PFSK-1 (cell line): ENCODE measurements at regions not wholly inside any gene's neighbourhood (a gene's known extent, or its start where the extent isn't known, plus 50 kb on each side); places are given as distances from the start of the nearest gene placed in this dataset.

Source experiments
- FOXP2 ChIP-seq: optimal IDR thresholded peaks from 2 replicates; pipeline ENCODE3; 2011; ENCODE audit warnings: borderline replicate concordance, control low read depth, inconsistent platforms; ENCODE audit not compliant: insufficient read depth; ENCODE audit errors: extremely low read length, extremely low read depth
- POLR2AphosphoS5 ChIP-seq: IDR thresholded peaks from 2 replicates; pipeline ENCODE4 v1.6.1; 2012; ENCODE audit warnings: low read depth, mild to moderate bottlenecking, control low read depth, low read length, moderate library complexity
- SIN3A ChIP-seq: IDR thresholded peaks from 2 replicates; pipeline ENCODE4 v1.6.1; 2012; ENCODE audit warnings: mild to moderate bottlenecking, low read length, moderate library complexity, borderline replicate concordance; ENCODE audit not compliant: insufficient read depth
- TAF1 ChIP-seq: IDR thresholded peaks from 2 replicates; pipeline ENCODE4 v1.6.1; 2012; ENCODE audit warnings: low read length, control low read depth, borderline replicate concordance; ENCODE audit not compliant: insufficient read depth
- TF ChIP-seq, protein P1 (sequence below), 2 experiments: IDR thresholded peaks; 2 replicates each; pipeline versions ENCODE4 v1.6.1 to v1.8.0; 2011 to 2012; ENCODE audit warnings: low read depth in 2 of 2, low read length in 2 of 2, control low read depth in 1 of 2, inconsistent platforms in 1 of 2, mild to moderate bottlenecking in 1 of 2, moderate library complexity in 1 of 2; ENCODE audit not compliant: insufficient read depth in 1 of 2

GRCh38 chr10:118953598-118954393, 75.7 kb upstream of the NANOS1 start:
- TF ChIP-seq, protein P1, sequence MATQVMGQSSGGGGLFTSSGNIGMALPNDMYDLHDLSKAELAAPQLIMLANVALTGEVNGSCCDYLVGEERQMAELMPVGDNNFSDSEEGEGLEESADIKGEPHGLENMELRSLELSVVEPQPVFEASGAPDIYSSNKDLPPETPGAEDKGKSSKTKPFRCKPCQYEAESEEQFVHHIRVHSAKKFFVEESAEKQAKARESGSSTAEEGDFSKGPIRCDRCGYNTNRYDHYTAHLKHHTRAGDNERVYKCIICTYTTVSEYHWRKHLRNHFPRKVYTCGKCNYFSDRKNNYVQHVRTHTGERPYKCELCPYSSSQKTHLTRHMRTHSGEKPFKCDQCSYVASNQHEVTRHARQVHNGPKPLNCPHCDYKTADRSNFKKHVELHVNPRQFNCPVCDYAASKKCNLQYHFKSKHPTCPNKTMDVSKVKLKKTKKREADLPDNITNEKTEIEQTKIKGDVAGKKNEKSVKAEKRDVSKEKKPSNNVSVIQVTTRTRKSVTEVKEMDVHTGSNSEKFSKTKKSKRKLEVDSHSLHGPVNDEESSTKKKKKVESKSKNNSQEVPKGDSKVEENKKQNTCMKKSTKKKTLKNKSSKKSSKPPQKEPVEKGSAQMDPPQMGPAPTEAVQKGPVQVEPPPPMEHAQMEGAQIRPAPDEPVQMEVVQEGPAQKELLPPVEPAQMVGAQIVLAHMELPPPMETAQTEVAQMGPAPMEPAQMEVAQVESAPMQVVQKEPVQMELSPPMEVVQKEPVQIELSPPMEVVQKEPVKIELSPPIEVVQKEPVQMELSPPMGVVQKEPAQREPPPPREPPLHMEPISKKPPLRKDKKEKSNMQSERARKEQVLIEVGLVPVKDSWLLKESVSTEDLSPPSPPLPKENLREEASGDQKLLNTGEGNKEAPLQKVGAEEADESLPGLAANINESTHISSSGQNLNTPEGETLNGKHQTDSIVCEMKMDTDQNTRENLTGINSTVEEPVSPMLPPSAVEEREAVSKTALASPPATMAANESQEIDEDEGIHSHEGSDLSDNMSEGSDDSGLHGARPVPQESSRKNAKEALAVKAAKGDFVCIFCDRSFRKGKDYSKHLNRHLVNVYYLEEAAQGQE (IDR thresholded peaks at IDR 0.05; ENCODE audit: insufficient read depth in 1 of 2, low read depth in 2 of 2, low read length in 2 of 2) = no peak
- no peak for TF ChIP-seq SIN3A
- no peak for TF ChIP-seq POLR2AphosphoS5
- TF ChIP-seq TAF1 = no peak
- TF ChIP-seq FOXP2 = no peak

DNA sequence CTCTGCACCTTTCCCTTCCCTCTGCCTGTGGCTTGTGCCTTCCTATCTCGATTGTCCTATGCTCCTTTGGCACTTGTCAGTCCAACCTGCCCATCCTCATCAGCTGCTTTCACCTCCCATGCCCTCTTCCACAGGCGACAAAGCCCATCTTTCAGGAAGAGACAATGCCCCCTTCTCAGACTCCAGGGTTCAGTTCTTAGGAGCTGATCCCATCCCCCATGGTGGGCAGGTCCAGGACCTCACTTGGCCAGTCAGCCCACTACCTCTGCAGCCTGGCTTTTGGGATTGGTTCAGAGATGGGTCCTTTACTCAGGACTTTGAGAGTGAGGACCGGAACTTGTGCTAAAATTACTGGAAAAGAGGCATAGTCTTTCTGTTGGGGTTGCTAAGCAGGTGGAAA, 74.0 kb upstream of the NANOS1 start:
- TF ChIP-seq TAF1 (no peak), FOXP2 (no peak), SIN3A (no peak), POLR2AphosphoS5 (no peak)
- TF ChIP-seq, protein P1 (IDR thresholded peaks at IDR 0.05; ENCODE audit: insufficient read depth in 1 of 2, low read depth in 2 of 2, low read length in 2 of 2) = no peak

DNA sequence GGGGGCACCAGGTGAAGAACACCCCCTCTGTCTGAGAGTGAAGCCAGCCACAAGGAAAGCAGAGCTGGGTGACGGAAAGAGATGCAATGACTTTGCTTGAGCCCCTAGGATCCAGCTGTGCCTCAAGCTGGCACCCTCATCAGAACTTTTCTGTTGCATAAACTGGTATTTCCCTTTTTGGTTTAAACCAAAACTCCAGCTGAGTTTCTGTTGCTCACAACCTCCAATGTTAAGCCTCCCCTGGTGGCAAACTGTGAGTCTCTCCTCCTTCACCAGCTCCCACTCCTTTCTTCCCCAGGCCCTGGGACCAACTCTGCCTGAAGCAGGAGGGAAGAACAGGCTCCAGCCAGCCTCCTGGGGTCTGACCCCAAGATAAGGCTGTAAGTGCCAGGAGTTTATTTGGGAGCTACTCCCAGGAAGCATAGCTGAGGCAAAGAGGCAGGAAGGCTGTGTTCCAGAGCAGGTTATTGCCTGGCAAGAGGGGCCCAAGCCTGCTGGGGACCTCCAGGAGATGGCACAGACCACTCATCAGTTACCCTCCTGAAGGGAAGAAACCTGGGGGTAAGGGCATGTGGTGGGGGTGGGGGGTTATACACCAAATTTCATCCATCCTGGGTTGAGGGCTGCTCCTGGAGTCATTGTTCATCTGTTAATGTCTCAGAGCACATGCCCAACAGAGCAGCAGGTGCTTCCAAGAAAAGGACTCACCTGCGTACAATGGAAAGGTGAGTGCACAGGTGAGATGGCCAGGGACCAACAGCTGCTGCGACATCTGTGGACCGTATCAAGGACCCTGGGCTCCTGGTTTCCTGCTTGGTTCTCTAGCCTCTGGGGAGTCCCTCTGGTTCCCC, 73.3 kb upstream of the NANOS1 start:
- TF ChIP-seq, protein P1 (IDR thresholded peaks at IDR 0.05; ENCODE audit: insufficient read depth in 1 of 2, low read depth in 2 of 2, low read length in 2 of 2) = no peak
- TF ChIP-seq FOXP2 (no peak), TAF1 (no peak)

DNA sequence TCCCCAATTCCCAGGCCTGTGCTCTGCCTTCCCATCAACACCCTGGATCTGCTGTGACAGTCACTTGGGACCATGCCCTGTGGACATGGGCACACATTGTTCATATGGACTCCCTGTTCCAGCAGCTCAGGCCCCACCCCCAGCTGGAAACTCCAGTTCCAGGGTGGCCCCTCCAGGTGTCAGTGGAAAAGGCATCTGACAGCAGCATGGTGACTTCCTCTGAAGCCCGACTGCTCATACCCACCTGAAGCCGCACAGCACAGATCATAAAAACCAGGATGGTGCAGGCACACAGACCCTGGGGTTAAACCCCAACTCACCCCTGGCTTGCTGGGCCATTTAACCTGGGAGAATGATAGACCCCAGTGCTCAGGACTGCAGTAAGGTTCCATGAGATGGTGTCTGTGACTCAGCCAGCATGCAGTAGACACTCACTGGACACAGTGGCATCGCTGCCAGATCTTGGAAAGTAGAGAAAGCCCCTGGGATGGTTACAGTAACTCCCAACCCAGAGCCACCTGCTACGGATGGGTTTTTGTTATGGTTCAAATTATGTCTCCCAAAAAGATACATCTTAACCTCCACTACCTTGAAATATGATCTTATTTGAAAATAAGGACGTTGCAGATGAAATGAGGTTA, 72.6 kb upstream of the NANOS1 start:
- TF ChIP-seq, protein P1 (IDR thresholded peaks at IDR 0.05; ENCODE audit: insufficient read depth in 1 of 2, low read depth in 2 of 2, low read length in 2 of 2) = no peak
- TF ChIP-seq SIN3A (no peak), FOXP2 (no peak), TAF1 (no peak), POLR2AphosphoS5 (no peak)
